ENCODE measurements at regions not wholly inside any gene's neighbourhood (a gene's known extent, or its start where the extent isn't known, plus 50 kb on each side); places are given as distances from the start of the nearest gene placed in this dataset.

GRCh38 chr15:96415513-96416217 is 85.2 kb downstream of the NR2F2 start:
- no peak for DNase-seq

- DNase-seq, result no peak
Observed at GRCh38 chr15:96416218-96416933, 85.9 kb downstream of the NR2F2 start.

- no peak for DNase-seq
Observed at GRCh38 chr15:96416934-96417759, 86.6 kb downstream of the NR2F2 start.

- DNase-seq, result no peak
Observed at GRCh38 chr15:96417760-96418130, 87.2 kb downstream of the NR2F2 start.

- DNase-seq, result no peak
Observed at GRCh38 chr15:96418146-96418545, 87.6 kb downstream of the NR2F2 start.

- DNase-seq, result no peak
Observed at GRCh38 chr15:96421178-96421601, 90.7 kb downstream of the NR2F2 start.

GRCh38 chr15:96422125-96422524 is 91.6 kb downstream of the NR2F2 start:
- DNase-seq, result no peak

GRCh38 chr15:96424674-96425073 is 94.2 kb downstream of the NR2F2 start:
- no peak for DNase-seq

GRCh38 chr15:96428742-96429141 is 98.2 kb downstream of the NR2F2 start:
- DNase-seq, result no peak

GRCh38 chr15:96431786-96432185 is 101.3 kb downstream of the NR2F2 start:
- DNase-seq, result no peak

GRCh38 chr15:96435022-96435421 is 104.5 kb downstream of the NR2F2 start:
- no peak for DNase-seq

- DNase-seq, result no peak
Observed at GRCh38 chr15:96435841-96436240, 105.3 kb downstream of the NR2F2 start.

GRCh38 chr15:96440978-96441377 is 110.5 kb downstream of the NR2F2 start:
- DNase-seq, result no peak

- no peak for DNase-seq
Observed at GRCh38 chr15:96442076-96442475, 111.6 kb downstream of the NR2F2 start.

- DNase-seq, result no peak
Observed at GRCh38 chr15:96444865-96445264, 114.4 kb downstream of the NR2F2 start.

GRCh38 chr15:96448923-96449322 is 118.4 kb downstream of the NR2F2 start:
- no peak for DNase-seq

GRCh38 chr15:96457841-96458240 is 127.3 kb downstream of the NR2F2 start:
- no peak for DNase-seq

- no peak for DNase-seq
Observed at GRCh38 chr15:96460106-96460505, 129.6 kb downstream of the NR2F2 start.

- no peak for DNase-seq
Observed at GRCh38 chr15:96462768-96463750, 132.6 kb downstream of the NR2F2 start.

GRCh38 chr15:96466389-96466947 is 136.0 kb downstream of the NR2F2 start:
- no peak for DNase-seq

GRCh38 chr15:96468036-96468435 is 137.5 kb downstream of the NR2F2 start:
- DNase-seq, result no peak

- DNase-seq, result no peak
Observed at GRCh38 chr15:96470681-96471310, 140.3 kb downstream of the NR2F2 start.

Measured in activated CD4-positive, alpha-beta T cell treated with anti-CD3 and anti-CD28 coated beads for 48 hours (primary cell).